HG03558 (cell line): ENCODE measurements at regions not wholly inside any gene's neighbourhood (a gene's known extent, or its start where the extent isn't known, plus 50 kb on each side); places are given as distances from the start of the nearest gene placed in this dataset.

ENCODE experiments used
- ATAC-seq: cut with Tn5 transposase; IDR thresholded peaks from one replicate; pipeline ENCODE4 v1.9.1; 2021; ENCODE audit warnings: moderate number of reproducible peaks; ENCODE audit not compliant: unreplicated experiment; ENCODE audit errors: extremely low read depth

- ATAC-seq, result no peak
Observed at GRCh38 chr5:61881821-61882487, 424.1 kb upstream of the KIF2A start.

GRCh38 chr5:61882901-61883500 lies 423.0 kb upstream of the KIF2A start:
- ATAC-seq, result no peak

DNA sequence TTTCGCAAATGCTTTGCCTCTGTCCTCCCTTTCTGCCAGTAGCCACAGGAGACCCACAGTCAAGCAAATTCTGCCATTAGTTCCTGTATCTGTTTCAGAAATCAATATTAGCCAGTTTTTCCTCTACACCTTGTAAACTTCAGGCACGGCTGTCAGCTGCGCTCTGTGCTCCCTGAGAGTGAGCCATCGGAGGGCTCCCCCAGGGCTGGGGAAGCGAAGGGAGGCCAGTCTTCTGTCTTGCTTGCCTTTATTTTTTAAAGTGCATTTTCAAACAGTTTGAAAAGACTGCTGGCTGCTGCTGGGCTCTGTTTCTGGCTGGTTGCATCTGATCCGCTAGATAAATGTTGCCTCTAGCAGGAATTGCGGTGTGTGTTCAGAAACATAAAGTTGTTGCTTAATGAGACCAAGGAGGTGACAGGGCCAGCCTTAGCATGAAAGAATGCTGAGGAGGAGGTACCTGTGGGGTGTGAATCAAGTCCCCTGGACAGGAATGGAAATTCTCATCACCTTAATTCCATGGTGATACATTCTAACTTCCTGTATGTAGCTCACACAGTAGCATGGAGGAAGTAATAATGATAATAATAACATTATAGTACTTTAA lies 421.7 kb upstream of the KIF2A start:
- ATAC-seq, result no peak

- ATAC-seq, result no peak
Observed at GRCh38 chr5:61886214-61886613, 419.8 kb upstream of the KIF2A start.

GRCh38 chr5:61887271-61887670 lies 418.7 kb upstream of the KIF2A start:
- ATAC-seq, result no peak

GRCh38 chr5:61894046-61894445 lies 412.0 kb upstream of the KIF2A start:
- no peak for ATAC-seq

GRCh38 chr5:61896811-61897210 lies 409.2 kb upstream of the KIF2A start:
- ATAC-seq, result no peak

GRCh38 chr5:61897251-61897650 lies 408.8 kb upstream of the KIF2A start:
- no peak for ATAC-seq

- ATAC-seq, result no peak
Observed at GRCh38 chr5:61901997-61902396, 404.0 kb upstream of the KIF2A start.

DNA sequence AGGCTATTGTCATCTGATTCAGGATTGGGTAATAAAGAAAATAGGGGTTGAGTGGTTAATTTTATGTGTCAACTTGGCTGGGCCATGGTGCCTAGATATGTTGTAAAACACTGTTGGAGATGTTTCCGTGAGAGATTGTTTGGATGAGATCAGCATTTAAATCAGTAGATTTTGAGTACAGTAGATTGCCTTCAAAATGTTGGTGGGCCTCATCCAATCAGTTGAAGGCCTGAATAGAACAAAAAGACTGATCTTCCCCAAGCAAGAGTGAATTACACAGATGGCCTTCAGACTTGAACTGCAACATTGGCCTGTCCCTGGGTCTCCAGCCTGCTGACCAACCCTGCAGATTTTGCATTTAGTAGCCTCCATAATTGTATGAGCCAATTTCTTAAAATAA lies 401.3 kb upstream of the KIF2A start:
- ATAC-seq, result no peak

DNA sequence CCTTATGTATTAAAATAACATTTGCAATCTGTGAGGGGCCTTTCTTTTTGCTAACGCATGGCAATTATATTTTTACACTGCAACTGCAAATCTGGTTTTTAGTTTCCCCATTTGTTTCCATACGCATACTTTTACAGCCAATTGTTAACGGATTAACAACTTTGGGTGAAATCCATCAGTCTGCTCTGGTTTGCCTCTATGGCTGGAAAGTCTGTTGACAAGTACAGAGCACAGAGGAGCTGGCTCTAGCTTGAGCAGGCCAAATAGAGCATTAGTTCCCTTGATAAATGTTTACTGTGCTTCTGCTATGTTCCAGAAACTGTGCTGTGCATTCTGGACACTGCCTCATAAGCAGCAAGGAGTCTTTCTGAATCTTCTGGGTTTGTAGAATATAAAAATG lies 400.4 kb upstream of the KIF2A start:
- no peak for ATAC-seq

GRCh38 chr5:61906820-61907219 lies 399.2 kb upstream of the KIF2A start:
- no peak for ATAC-seq

- no peak for ATAC-seq
Observed at GRCh38 chr5:61907995-61908394, 398.0 kb upstream of the KIF2A start.

- ATAC-seq, result no peak
Observed at GRCh38 chr5:61910771-61911170, 395.2 kb upstream of the KIF2A start.

- ATAC-seq, result no peak
Observed at GRCh38 chr5:61912559-61912958, 393.4 kb upstream of the KIF2A start.

- no peak for ATAC-seq
Observed at GRCh38 chr5:61915646-61916045, 390.4 kb upstream of the KIF2A start.

- no peak for ATAC-seq
Observed at GRCh38 chr5:61916621-61917620, 389.1 kb upstream of the KIF2A start.

DNA sequence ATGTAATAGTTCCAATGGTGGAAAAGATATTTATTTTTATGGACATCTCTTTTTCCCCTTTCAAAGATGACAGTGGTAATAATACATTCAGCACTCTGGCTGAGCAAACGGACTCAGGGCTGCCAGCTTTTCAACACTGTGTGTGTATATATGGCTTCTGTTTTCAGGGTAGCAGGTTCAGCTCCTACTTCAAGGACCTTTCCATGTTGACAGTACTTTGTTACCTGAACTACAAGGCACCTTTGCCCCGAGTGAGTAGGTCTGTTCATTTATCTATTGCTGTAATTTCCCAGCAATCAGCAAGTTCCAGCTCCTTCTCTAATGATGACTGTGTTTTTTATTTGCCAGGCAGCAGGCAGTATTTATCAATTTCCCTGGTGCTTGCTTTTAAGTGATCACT lies 387.4 kb upstream of the KIF2A start:
- ATAC-seq, result no peak

GRCh38 chr5:61919920-61920319 lies 386.1 kb upstream of the KIF2A start:
- ATAC-seq, result no peak

DNA sequence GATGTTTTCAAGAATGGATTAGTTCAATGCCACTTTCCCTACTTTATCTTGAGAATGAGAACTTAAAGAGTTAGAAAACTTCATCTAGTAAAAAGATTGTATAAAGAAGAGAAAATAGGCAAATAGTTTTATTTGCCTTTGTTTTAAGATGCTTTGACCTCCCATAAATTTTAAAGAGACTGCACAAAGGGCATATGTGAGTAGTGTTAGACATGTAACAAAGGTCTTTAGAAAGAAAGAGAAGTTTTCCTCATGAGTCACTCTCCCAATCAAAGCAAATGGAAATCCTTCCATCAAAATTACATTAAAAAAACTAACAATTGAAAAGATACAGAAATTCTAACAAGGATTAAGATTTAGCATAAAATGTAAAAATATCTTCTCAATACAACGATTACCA lies 381.8 kb upstream of the KIF2A start:
- no peak for ATAC-seq

GRCh38 chr5:61926911-61927310 lies 379.1 kb upstream of the KIF2A start:
- no peak for ATAC-seq
